HG03103 (cell line): ENCODE measurements at regions not wholly inside any gene's neighbourhood (a gene's known extent, or its start where the extent isn't known, plus 50 kb on each side); places are given as distances from the start of the nearest gene placed in this dataset.
"Not testable (repeated sequence)": the region's sequence is repeated elsewhere in the genome, so short reads cannot be mapped to it uniquely, and the experiment has no call there.

Source experiments
- ATAC-seq: cut with Tn5 transposase; IDR thresholded peaks from one replicate; pipeline ENCODE4 v1.9.1; 2021; ENCODE audit warnings: low read depth; ENCODE audit not compliant: unreplicated experiment

GRCh38 chr11:130526846-130527245, 78.4 kb downstream of the ADAMTS15 start:
- ATAC-seq, result no peak

- ATAC-seq, result no peak
Measured at GRCh38 chr11:130527636-130528297, 79.3 kb downstream of the ADAMTS15 start.

GRCh38 chr11:130528298-130529261, 80.1 kb downstream of the ADAMTS15 start:
- ATAC-seq, result no peak

- ATAC-seq, result no peak
Measured at GRCh38 chr11:130529366-130529765, 80.9 kb downstream of the ADAMTS15 start.

GRCh38 chr11:130531061-130531460, 82.6 kb downstream of the ADAMTS15 start:
- no peak for ATAC-seq

- ATAC-seq, result no peak
Measured at GRCh38 chr11:130533113-130533798, 84.8 kb downstream of the ADAMTS15 start.

GRCh38 chr11:130533871-130534270, 85.4 kb downstream of the ADAMTS15 start:
- ATAC-seq, result no peak

GRCh38 chr11:130534551-130534950, 86.1 kb downstream of the ADAMTS15 start:
- ATAC-seq, result no peak

- no peak for ATAC-seq
Measured at GRCh38 chr11:130535520-130535919, 87.1 kb downstream of the ADAMTS15 start.

- no peak for ATAC-seq
Measured at GRCh38 chr11:130536106-130537040, 87.9 kb downstream of the ADAMTS15 start.

GRCh38 chr11:130539680-130540079, 91.2 kb downstream of the ADAMTS15 start:
- ATAC-seq, result not testable (repeated sequence)

GRCh38 chr11:130544266-130544665, 95.8 kb downstream of the ADAMTS15 start:
- no peak for ATAC-seq

- no peak for ATAC-seq
Measured at GRCh38 chr11:130545449-130546072, 97.1 kb downstream of the ADAMTS15 start.

GRCh38 chr11:130546438-130546837, 98.0 kb downstream of the ADAMTS15 start:
- no peak for ATAC-seq

GRCh38 chr11:130546901-130547694, 98.7 kb downstream of the ADAMTS15 start:
- ATAC-seq, result no peak

GRCh38 chr11:130547761-130548490, 99.5 kb downstream of the ADAMTS15 start:
- ATAC-seq, result no peak

- ATAC-seq, result no peak
Measured at GRCh38 chr11:130548491-130548833, 100.0 kb downstream of the ADAMTS15 start.

GRCh38 chr11:130549393-130549999, 101.1 kb downstream of the ADAMTS15 start:
- ATAC-seq, result no peak
